HCT116 (cell line): ENCODE measurements at regions not wholly inside any gene's neighbourhood (a gene's known extent, or its start where the extent isn't known, plus 50 kb on each side); places are given as distances from the start of the nearest gene placed in this dataset.

ENCODE experiments used
- CEBPB ChIP-seq: IDR thresholded peaks from 2 replicates; pipeline ENCODE4 v1.6.1; 2012; ENCODE audit warnings: low read depth
- EZH2 ChIP-seq: fragments of 200-600 bp; sonication (generic); IDR thresholded peaks from 2 replicates; pipeline ENCODE4 v1.6.1; 2017; ENCODE audit warnings: antibody characterized with exemption, mixed run types
- FOSL1 ChIP-seq: IDR thresholded peaks from 2 replicates; pipeline ENCODE4 v1.6.1; 2012; ENCODE audit warnings: low read depth
- JUND ChIP-seq: IDR thresholded peaks from 2 replicates; pipeline ENCODE4 v1.6.1; 2012
- POLR2A ChIP-seq: IDR thresholded peaks from 2 replicates; pipeline ENCODE4 v1.7.0; 2011; ENCODE audit warnings: borderline replicate concordance; ENCODE audit not compliant: insufficient read depth, insufficient read length; ENCODE audit errors: extremely low read depth
- POLR2AphosphoS5 ChIP-seq: IDR thresholded peaks from 2 replicates; pipeline ENCODE4 v1.6.1; 2011; ENCODE audit warnings: mild to moderate bottlenecking, low read depth, low read length, moderate library complexity
- REST ChIP-seq: IDR thresholded peaks from 2 replicates; pipeline ENCODE4 v1.6.1; 2012; ENCODE audit warnings: low read depth
- SP1 ChIP-seq: IDR thresholded peaks from 2 replicates; pipeline ENCODE4 v1.6.1; 2012; ENCODE audit warnings: low read depth
- TF ChIP-seq, protein P1 (sequence below), 3 experiments: fragments of 200-600 bp in 1 of 3; sonication (generic) in 1 of 3; IDR thresholded peaks in 2 of 3; conservative IDR thresholded peaks in 1 of 3; 2 replicates each; pipeline ENCODE4 v1.5.1; 2012 to 2017; ENCODE audit warnings: low read depth in 2 of 3, low read length in 2 of 3, antibody characterized with exemption in 1 of 3, borderline replicate concordance in 1 of 3, control low read depth in 1 of 3, mild to moderate bottlenecking in 1 of 3, mixed read lengths in 1 of 3, mixed run types in 1 of 3, moderate library complexity in 1 of 3; ENCODE audit not compliant: insufficient read depth in 1 of 3

DNA sequence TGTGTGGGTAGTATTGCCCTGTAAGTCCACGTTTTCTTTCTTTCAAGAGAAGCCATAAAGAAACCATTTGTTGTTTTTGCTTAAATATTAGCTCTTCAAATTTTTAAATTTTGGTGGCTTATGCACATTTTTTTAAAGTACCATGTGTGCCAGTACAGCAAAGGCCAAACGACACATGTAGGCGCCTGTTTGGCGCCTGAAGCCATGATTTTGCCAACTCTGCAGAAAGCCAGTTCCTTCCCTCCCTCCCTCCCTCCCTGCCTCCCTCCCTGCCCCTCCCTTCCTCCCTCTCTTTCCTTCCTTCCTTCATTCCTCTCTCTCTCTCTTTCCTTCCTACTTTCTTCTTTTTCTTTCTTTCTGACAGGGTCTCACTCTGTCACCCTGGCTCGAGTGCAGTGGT is 65.9 kb upstream of the LIMCH1 start:
- no peak for TF ChIP-seq JUND
- no peak for TF ChIP-seq SP1
- TF ChIP-seq, protein P1, sequence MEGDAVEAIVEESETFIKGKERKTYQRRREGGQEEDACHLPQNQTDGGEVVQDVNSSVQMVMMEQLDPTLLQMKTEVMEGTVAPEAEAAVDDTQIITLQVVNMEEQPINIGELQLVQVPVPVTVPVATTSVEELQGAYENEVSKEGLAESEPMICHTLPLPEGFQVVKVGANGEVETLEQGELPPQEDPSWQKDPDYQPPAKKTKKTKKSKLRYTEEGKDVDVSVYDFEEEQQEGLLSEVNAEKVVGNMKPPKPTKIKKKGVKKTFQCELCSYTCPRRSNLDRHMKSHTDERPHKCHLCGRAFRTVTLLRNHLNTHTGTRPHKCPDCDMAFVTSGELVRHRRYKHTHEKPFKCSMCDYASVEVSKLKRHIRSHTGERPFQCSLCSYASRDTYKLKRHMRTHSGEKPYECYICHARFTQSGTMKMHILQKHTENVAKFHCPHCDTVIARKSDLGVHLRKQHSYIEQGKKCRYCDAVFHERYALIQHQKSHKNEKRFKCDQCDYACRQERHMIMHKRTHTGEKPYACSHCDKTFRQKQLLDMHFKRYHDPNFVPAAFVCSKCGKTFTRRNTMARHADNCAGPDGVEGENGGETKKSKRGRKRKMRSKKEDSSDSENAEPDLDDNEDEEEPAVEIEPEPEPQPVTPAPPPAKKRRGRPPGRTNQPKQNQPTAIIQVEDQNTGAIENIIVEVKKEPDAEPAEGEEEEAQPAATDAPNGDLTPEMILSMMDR (IDR thresholded peaks at IDR 0.05 in 2 of 3, conservative IDR thresholded peaks at IDR 0.05 in 1 of 3; ENCODE audit: borderline replicate concordance in 1 of 3, insufficient read depth in 1 of 3, low read depth in 2 of 3, low read length in 2 of 3), result no peak
- TF ChIP-seq CEBPB, result no peak
- no peak for TF ChIP-seq POLR2AphosphoS5
- no peak for TF ChIP-seq EZH2
- TF ChIP-seq FOSL1, result no peak
- TF ChIP-seq POLR2A, result no peak
- TF ChIP-seq REST, result no peak
